Activated CD4-positive, alpha-beta T cell treated with anti-CD3 and anti-CD28 coated beads, Interleukin-10, Interleukin-2, amounts not matched to agents 100 ng/mL and 50 ng/mL, durations not matched to agents 16 hours and 8 hours (primary cell): ENCODE measurements at regions not wholly inside any gene's neighbourhood (a gene's known extent, or its start where the extent isn't known, plus 50 kb on each side); places are given as distances from the start of the nearest gene placed in this dataset.
"Not testable (repeated sequence)": the region's sequence is repeated elsewhere in the genome, so short reads cannot be mapped to it uniquely, and the experiment has no call there.

Source experiments
- DNase-seq: peaks from one replicate; pipeline ENCODE4 v3.0.0-alpha.2; 2020

DNA sequence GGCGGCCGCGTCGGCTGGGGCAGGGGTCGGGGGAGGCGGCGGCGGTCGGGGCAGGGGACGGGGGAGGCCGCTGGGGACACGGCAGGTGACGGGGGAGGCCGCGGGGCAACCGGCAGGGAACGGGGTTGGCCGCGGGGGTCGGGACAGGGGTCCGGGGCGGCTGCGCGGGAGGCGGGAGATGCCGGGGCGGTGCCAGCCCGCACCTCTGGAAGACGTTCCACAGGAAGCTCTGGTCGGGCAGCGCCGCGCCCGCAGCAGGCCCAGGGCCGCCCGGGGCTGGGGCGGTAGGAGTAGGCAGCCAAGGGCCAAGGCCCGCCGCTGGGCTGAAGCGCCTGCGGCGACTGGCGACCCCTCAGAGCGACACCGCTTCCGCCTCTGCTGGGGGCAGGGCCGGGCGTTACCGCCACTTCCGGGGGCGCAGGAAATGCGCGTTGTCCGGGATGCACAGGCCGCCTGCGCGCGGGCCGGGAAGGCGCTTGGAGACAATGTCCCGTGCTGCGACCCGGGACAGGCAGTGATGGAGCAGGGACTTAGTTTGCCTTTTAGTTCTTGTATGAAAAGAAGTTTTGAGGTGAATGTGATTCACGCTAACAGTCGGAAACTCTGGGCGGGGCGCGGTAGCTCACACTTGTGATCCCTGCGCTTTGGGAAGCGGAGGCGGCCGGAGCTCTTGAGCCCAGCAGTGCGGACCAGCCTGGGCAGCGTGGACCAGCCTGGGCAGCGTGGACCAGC is 110.0 kb upstream of the LPCAT1 start:
- DNase-seq: peak; percentile 88

DNA sequence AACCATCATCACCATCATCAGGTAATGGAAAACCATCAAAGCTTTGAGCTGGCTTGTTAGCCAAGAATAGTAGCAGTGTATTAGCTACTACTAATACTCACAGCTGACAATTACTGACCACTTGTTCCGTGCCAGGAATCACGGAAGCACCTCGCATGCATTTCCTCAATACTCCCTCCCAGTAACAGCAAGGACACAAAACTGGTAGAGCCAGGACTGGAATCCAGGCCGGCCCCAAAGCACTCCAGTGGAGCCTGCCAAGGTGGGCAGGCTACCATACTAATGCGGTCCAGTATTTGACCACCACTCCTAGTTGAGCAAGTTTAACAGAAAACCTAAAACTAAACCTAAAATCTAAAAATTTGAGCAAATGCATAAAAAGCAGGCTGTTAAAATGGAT is 107.2 kb upstream of the LPCAT1 start:
- DNase-seq: not testable (repeated sequence)

DNA sequence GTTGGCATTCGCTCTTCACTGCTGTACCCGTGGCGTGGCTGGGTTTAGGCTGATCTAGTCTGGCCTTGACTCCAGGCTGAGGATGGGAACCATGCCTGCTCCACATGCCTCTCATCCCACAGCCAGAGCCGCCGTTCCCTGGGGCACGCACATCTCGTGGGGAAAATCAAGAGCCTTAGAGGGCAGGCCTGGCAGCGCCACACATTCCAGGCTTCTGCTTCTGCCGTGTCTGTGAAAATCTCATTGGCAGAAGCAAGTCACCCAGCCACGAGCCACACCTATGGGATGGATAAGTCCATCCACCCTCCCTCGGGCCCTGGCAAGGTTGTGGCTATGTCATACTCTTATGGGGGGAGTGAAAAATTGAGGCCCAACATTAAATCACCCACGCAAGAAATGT is 102.6 kb upstream of the LPCAT1 start:
- not testable (repeated sequence) for DNase-seq

DNA sequence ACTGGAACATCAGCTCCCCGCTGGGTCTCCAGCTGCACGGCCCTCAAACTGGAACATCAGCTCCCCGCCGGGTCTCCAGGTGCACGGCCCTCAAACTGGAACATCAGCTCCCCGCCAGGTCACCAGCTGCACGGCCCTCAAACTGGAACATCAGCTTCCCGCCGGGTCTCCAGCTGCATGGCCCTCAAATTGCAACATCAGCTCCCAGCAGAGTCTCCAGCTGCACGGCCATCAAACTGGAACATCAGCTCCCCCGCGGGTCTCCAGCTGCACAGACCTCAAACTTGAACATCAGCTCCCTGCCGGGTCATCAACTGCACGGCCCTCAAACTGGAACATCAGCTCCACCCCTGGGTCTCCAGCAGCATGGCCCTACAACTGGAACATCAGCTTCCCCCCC is 95.8 kb upstream of the LPCAT1 start:
- DNase-seq: not testable (repeated sequence)

- not testable (repeated sequence) for DNase-seq
Observed at GRCh38 chr5:1618296-1618865, 94.6 kb upstream of the LPCAT1 start.

- not testable (repeated sequence) for DNase-seq
Observed at GRCh38 chr5:1617236-1617755, 93.5 kb upstream of the LPCAT1 start.

DNA sequence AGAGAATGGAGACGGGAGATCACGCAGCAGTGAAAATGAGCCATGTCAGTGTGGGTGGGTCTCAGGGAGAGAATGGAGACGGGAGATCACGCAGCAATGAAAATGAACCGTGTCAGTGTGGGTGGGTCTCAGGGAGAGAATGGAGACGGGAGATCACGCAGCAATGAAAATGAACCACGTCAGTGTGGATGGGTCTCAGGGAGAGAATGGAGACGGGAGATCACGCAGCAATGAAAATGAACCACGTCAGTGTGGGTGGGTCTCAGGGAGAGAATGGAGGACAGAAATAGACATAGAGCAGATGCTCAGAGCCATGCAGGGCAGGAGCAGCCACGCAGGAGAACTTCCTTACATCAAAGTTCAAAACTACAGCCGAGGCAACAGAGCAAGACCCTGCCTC is 89.8 kb upstream of the LPCAT1 start:
- DNase-seq: not testable (repeated sequence)

DNA sequence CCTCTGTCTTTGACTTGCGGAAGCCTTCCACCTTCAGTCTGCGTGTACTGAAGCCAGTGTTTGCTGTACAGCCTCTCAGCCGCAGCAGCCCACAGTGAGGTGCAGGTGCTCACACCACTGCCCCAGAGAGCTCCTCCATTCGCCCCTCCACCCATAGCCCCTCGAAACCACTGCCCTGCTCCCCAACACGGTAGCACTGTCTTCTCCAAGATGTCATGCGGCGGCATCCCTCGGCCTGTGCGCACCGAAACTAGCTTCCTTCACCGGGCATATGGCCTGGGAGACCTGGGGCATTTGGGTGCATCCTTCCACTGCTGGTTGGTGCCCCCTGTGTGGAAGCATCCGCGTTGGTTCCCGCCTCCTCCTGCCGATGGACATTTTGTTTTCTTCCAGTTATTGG is 86.8 kb upstream of the LPCAT1 start:
- DNase-seq: not testable (repeated sequence)

DNA sequence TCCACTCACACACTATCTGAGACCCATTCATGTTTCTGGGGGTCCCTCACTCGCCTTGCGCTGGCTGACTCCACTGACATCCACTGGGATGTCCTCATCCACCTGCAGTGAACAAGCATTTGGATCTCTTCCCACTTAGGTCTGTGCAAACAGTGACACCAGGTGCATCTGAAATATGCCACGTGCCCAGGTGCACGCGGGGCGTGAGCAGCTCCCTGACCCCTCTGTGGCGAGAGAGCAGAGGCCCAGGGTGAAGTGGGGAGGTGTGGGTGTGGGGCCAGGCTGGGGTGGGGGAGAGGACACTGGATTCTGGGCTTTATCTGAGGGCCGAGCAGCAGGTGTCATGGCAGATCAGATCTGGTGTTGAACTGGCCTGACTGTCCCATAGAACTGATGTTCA is 85.4 kb upstream of the LPCAT1 start:
- DNase-seq: not testable (repeated sequence)

DNA sequence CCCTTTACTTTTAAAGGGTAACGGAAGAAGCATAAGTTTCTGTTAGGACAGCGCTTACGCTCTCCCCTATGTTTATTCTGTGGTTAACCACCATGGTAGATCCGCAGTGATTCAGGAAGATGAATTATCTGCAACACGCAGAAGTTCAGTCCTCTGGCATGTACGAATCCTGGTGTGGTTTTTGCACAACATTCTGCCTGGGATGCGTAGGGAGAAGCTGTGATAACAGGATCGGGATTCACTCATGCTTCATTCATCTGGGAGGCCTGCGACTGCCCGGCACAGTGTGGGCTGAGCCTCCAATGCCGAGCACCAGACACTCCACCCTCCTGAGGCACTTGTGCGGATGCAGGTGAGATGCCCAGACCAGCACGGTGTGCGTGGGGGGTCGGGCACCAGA is 84.6 kb upstream of the LPCAT1 start:
- DNase-seq: peak; percentile 42

DNA sequence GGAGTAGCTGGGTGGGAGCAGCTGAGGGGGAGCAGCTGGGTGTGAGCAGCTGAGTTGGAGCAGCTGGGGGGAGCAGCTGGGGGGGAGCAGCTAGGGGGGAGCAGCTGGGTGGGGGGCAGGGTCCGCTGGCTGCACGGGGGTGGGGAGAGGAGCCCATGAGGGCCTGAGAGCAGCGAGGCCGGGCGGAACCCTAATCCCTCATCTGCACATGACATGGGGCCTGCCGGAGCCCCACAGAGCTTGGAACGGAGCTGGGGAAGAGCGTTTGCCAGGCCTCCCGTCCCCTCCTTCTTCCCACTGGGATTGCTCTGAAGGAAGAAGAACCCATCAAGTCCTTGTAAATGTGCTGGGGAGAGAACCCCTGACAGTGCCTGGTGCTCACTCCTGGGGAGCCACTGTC is 83.2 kb upstream of the LPCAT1 start:
- not testable (repeated sequence) for DNase-seq

DNA sequence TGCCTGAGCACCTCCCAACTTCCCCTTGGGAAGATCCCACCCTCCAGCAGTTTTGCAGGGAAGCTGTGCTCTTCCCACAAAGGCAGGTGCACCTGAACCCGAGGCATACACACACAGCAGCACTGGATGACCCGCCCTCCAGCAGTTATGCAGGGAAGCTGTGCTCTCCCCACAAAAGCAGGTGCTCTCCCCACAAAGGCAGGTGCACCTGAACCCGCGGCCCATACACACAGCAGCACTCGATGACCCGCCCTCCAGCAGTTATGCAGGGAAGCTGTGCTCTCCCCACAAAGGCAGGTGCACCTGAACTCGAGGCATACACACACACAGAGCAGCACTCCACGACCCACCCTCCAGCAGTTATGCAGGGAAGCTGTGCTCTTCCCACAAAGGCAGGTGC is 80.2 kb upstream of the LPCAT1 start:
- DNase-seq: not testable (repeated sequence)

GRCh38 chr5:1601565-1601964 is 77.8 kb upstream of the LPCAT1 start:
- DNase-seq: peak; percentile 6

DNA sequence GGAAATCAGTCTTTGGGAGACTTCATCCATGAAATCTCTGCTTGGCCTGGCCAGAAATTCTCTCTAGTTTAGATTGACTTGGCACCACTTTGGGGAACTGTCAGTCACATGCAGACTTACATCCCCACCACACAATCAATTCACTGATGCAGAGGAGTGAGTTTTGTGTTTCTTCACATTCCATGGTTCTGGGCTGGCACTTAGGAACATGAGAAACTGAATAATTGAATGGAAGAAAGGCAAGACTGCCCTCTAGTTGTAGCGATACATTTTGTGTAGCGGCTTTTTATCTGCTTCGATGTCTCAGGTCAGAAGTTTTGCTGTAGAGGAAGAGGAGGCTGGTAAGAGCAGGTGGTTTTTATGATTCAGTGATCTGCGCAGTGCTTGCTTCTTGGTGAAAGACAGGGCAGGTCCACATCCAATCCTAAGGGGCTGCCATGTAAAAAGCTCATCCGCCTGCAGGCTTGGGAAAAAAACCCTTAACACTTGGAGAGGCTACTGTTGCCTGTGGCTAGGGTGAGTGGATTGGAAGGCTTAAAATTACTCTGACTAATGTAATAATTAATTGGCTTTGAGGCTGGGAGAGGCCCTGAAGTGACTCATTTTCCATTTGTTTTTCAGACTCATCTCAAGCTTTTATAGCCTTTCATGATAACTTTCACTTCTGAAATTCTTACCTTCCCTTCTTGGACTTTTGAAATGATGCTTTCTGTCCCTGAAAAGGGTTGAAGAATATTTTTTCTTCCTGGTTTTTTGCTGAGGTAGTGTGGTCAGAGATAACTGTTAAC is 75.4 kb upstream of the LPCAT1 start:
- DNase-seq: peak; percentile 32

- peak; percentile 6 for DNase-seq
Observed at GRCh38 chr5:1597093-1597473, 73.3 kb upstream of the LPCAT1 start.

GRCh38 chr5:1596462-1597092 is 72.8 kb upstream of the LPCAT1 start:
- not testable (repeated sequence) for DNase-seq

DNA sequence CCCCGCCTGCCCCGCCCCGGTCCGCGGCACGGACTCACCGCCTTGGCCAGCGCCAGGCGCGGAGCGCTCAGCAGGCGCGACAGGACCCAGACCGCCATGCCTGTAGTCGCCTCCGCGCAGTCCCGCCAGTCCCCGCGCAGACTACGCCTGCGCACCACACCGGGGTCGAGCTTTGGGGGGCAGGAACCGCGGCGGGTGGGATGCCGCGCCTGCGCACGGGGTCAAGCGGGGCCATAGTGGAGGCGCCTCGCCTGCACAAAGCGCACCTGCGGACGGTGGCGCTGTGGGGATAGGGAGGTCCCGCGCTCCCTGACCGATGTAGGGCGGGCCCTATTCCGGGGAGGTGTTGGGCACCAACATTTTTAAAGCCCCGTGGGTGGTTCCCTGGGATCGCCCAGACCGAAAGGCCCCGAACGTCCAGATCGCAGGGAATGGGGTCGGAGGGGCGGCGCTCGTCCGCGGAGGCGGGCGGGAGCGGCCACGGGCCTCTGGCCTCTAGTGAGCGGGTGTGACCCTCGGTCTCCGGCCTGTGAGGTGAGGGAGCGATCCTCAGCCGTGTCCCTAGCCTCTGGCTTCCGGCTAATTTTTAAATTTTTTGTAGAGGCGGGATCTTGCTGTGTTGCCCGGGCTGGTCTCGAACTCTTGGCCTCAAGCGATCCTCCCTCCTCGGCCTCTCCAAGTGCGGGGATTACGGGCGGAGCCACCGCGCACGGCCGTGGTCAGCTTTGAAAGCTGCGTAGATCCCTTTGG is 70.8 kb upstream of the LPCAT1 start:
- DNase-seq: peak; percentile 80

DNA sequence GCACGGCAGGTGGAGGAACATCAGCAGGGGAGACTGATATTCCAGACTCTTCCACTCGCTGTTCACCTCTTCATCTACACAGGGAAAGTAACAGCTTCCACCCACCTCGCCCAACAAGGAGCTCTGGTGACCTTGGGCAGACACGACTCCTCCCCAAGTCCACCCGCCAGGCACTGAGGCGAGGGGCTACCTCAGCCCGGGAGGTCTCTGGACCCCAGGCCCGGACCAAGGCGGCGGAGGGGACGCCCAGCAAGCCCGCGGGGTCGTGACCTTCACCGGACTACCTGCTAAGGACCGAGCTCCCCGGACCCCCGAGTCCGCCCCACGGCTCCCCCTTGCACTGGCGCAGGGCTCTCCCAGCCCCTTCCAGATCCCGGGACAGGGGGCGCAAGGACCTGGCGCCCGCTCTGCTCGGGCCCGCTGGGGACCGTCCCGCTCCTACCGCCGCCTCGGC is 70.2 kb upstream of the LPCAT1 start:
- no peak for DNase-seq

DNA sequence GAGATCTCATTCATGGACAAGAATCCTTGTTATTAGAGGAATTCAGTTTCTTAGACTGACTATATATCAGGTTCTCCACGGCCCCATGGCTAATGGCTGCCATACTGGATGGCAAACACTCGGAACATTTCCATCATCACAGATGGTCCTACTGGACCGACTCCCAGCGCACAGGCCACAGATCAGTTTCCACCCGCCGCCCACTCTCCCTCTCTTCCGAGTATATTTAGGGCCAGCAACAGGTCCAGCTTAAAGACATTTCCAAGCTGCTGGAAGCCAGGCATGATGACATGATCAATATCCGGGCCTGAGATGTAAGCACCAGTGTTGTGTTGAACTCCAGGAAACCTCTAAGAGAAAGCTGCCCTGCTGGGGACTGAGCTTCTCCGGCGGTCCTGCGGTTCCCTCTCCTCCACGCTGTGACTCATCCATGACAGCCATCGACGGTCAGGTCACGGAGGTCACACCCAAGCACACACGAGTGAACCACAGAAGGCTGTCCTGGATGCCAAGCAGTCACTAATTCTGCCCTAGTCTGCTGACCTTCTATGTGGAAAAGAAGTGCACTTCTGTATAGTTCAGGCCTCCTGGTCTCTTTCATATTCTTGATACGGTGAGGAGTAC is 64.4 kb upstream of the LPCAT1 start:
- DNase-seq: not testable (repeated sequence)

DNA sequence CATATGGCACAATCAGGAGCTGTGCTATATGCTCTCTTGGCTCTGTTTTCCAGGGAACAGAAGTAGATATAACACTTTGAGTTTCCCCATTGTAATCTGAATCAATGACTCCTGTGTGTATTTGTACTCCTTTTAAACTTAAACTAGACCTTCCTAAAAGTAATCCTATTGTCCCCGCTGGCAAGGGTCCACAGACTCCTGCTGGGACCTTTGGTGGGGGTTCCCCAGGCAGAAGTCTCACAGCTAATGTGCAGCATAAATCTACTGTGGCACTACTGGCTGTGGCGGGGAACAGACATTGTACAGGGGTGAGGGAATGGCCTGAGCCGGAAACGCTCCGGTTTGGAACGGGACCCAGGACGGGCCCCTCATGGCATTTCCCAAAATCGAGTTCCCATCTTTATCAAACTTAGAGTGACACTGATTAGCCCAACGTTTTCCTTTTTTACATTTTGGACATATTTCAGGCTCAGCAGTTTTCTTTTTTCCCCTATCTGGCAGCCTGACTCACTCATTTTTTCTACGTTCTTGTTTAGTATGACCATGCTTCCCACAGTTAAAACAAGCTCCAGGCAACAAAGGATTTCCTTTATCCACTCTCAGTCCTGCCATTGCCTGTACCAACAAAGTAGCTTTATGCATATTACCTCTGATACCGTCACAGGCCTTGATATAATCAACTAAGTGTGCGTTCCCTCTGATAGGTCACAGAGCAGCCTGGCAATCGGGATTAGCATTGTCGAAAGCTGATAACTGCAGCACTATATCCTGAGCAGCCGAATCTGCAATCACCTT is 59.5 kb upstream of the LPCAT1 start:
- DNase-seq: not testable (repeated sequence)

DNA sequence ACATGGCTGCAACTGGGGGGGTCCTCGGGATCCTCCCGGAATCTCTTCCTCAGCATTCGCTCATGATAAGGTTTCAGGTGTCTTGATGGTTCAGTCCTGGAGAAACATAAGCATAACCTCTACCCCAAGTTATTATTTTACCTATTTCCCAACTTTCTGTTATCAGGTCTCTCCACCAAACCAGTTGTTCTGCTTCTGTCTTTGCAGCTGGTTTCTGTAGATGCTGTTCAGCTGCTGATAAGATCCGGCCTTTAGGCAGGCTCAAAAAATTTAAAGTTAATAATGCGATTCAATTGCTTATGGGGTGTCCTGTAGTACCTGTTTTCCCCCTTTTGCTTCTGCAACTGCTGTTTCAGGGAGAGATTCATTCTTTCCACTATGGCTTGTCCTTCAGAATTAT is 55.6 kb upstream of the LPCAT1 start:
- not testable (repeated sequence) for DNase-seq
